Endothelial cell of umbilical vein (primary cell): ENCODE measurements at regions not wholly inside any gene's neighbourhood (a gene's known extent, or its start where the extent isn't known, plus 50 kb on each side); places are given as distances from the start of the nearest gene placed in this dataset.

ENCODE experiments used
- BruUV-seq: library from RNA; stranded (reverse); fragments of 400-500 nt; replicated peaks from 2 replicates; lab custom pipeline; 2021; lab: Mats Ljungman, UMichigan
- CTCF ChIA-PET: fragments of 300-600, 350-600 bp; sonication (Branson Sonifier 250); formaldehyde crosslinking; loops from one replicate; lab custom pipeline; 2021; ENCODE audit warnings: antibody characterized with exemption, inconsistent platforms; lab: Charles Lee
- POLR2A ChIA-PET: fragments of 300-600, 350-600 bp; sonication (Branson Sonifier 250); formaldehyde crosslinking; loops from one replicate; lab custom pipeline; 2021; ENCODE audit warnings: antibody characterized with exemption, inconsistent platforms; lab: Charles Lee
- DNase-seq: peaks from one replicate; pipeline ENCODE4 v3.0.0-alpha.2; 2011; ENCODE audit warnings: low read depth, low spot score
- FAIRE-seq: peaks from 2 replicates; lab custom pipeline; 2011; peaks lifted over from hg19 to GRCh38; lab: Jason Lieb, UNC
- H2AFZ ChIP-seq: 2 replicates; pipeline ENCODE4 v1.6.0; 2012; ENCODE audit warnings: low read depth, low read length, control low read depth, inconsistent platforms
- H3K27ac ChIP-seq: 2 replicates; pipeline ENCODE4 v1.5.1; 2011; ENCODE audit warnings: low read depth, mild to moderate bottlenecking, control low read depth, low read length, moderate library complexity; ENCODE audit not compliant: insufficient read depth
- H3K27me3 ChIP-seq, 2 experiments: 2 replicates each; pipeline versions ENCODE4 v1.6.0 to v1.6.1; 2011; ENCODE audit warnings: low read length in 2 of 2, mixed read lengths in 1 of 2; ENCODE audit not compliant: control insufficient read depth in 2 of 2, insufficient read depth in 2 of 2
- H3K36me3 ChIP-seq, 2 experiments: 2 replicates in 1 of 2; 3 replicates in 1 of 2; pipeline ENCODE4 v1.5.1; 2011; ENCODE audit warnings: low read length in 2 of 2, mild to moderate bottlenecking in 1 of 2, moderate library complexity in 1 of 2; ENCODE audit not compliant: control insufficient read depth in 2 of 2, insufficient read depth in 2 of 2; ENCODE audit errors: extremely low read depth in 1 of 2
- H3K4me1 ChIP-seq: 3 replicates; pipeline ENCODE4 v1.5.1; 2011; ENCODE audit warnings: mild to moderate bottlenecking, low read length; ENCODE audit not compliant: control insufficient read depth, insufficient read depth; ENCODE audit errors: extremely low read depth
- H3K4me2 ChIP-seq: 2 replicates; pipeline ENCODE4 v1.6.1; 2011; ENCODE audit warnings: low read length, control low read depth, mixed read lengths; ENCODE audit not compliant: insufficient read depth
- H3K4me3 ChIP-seq, 3 experiments: fragments of 200-600 bp in 1 of 3; sonication (generic), shearing (Covaris generic) in 1 of 3; replicated peaks in 1 of 3; 2 replicates each; pipeline ENCODE4 v1.5.1; 2011 to 2016; ENCODE audit warnings: control low read depth in 3 of 3, low read length in 3 of 3, mild to moderate bottlenecking in 2 of 3, inconsistent platforms in 1 of 3, low read depth in 1 of 3, moderate library complexity in 1 of 3; ENCODE audit not compliant: insufficient read depth in 1 of 3
- H3K79me2 ChIP-seq: 2 replicates; pipeline ENCODE4 v1.6.0; 2012; ENCODE audit warnings: low read length, inconsistent platforms; ENCODE audit not compliant: control insufficient read depth, insufficient read depth
- H3K9ac ChIP-seq: replicated peaks from 2 replicates; pipeline ENCODE3; 2011; ENCODE audit warnings: low read length, control low read depth; ENCODE audit not compliant: insufficient read depth; ENCODE audit errors: extremely low read depth
- H3K9me1 ChIP-seq: replicated peaks from 3 replicates; pipeline ENCODE4 v1.6.0; 2011; ENCODE audit warnings: mild to moderate bottlenecking, low read length; ENCODE audit not compliant: control insufficient read depth, insufficient read depth; ENCODE audit errors: extremely low read depth
- H3K9me3 ChIP-seq: replicated peaks from 2 replicates; pipeline ENCODE4 v1.5.1; 2012; ENCODE audit warnings: low read length, inconsistent platforms; ENCODE audit not compliant: control insufficient read depth, insufficient read depth
- H4K20me1 ChIP-seq: replicated peaks from 2 replicates; pipeline ENCODE3; 2011; ENCODE audit warnings: mild to moderate bottlenecking, low read length; ENCODE audit not compliant: control insufficient read depth, insufficient read depth; ENCODE audit errors: extremely low read depth
- CTCF ChIP-seq, 2 donors: IDR thresholded peaks; 1 replicate in 1 of 2; 2 replicates in 1 of 2; pipeline ENCODE4 v1.5.1; 2011; ENCODE audit warnings: low read length in 2 of 2, mild to moderate bottlenecking in 2 of 2, moderate library complexity in 2 of 2, control low read depth in 1 of 2, inconsistent platforms in 1 of 2, low read depth in 1 of 2; ENCODE audit not compliant: insufficient read depth in 1 of 2; ENCODE audit errors: extremely low read depth in 1 of 2
- EZH2 ChIP-seq: IDR thresholded peaks from 2 replicates; pipeline ENCODE4 v1.6.1; 2012; ENCODE audit warnings: borderline replicate concordance, low read depth, mild to moderate bottlenecking, moderate library complexity, low read length, inconsistent platforms; ENCODE audit not compliant: severe bottlenecking
- FOS ChIP-seq: IDR thresholded peaks from 2 replicates; pipeline ENCODE4 v1.6.1; 2011; ENCODE audit warnings: mild to moderate bottlenecking, low read length, moderate library complexity, borderline replicate concordance; ENCODE audit not compliant: insufficient read depth
- GATA2 ChIP-seq: IDR thresholded peaks from 2 replicates; pipeline ENCODE4 v1.7.0; 2011; ENCODE audit warnings: low read depth, mild to moderate bottlenecking, moderate library complexity, mixed read lengths, low read length; ENCODE audit not compliant: insufficient read length, insufficient read depth
- JUN ChIP-seq: IDR thresholded peaks from 2 replicates; pipeline ENCODE4 v1.6.1; 2011; ENCODE audit warnings: borderline replicate concordance, low read depth; ENCODE audit not compliant: insufficient read length, insufficient read depth
- MAX ChIP-seq: IDR thresholded peaks from 2 replicates; pipeline ENCODE4 v1.6.1; 2011; ENCODE audit not compliant: insufficient read depth, insufficient read length
- MYC ChIP-seq: IDR thresholded peaks from one replicate; pipeline ENCODE4 v1.6.1; 2011; ENCODE audit warnings: mild to moderate bottlenecking, low read depth, low read length
- POLR2A ChIP-seq: IDR thresholded peaks from 2 replicates; pipeline ENCODE4 v1.6.1; 2012; ENCODE audit warnings: low read depth, mild to moderate bottlenecking, control low read depth, low read length
- POLR2AphosphoS5 ChIP-seq: IDR thresholded peaks from 2 replicates; pipeline ENCODE4 v1.6.1; 2012; ENCODE audit warnings: low read depth, mild to moderate bottlenecking, control low read depth, low read length, moderate library complexity; ENCODE audit not compliant: insufficient read depth
- dilution Hi-C: fragments of 300-500 bp; cut with MboI; formaldehyde crosslinking; loops from one replicate; pipeline ENCODE4 v1.15.0; 2019; ENCODE audit warnings: low sequenced_read_pairs; ENCODE audit not compliant: extremely low pct_ligation_motif_present
- intact Hi-C: fragments of 100-400 bp; cut with micrococcal nuclease; formaldehyde crosslinking; loops from one replicate; pipeline ENCODE4 v1.10.0; 2022

GRCh38 chr13:44022196-44022595 is 142.5 kb downstream of the LACC1 start:
- FAIRE-seq (no peak), DNase-seq (no peak)
- Histone ChIP-seq H2AFZ (no peak overlapping the region), H3K36me3 (no peaks in the 10 kb centered on the region), H3K27me3 (peaks cover 5% of the 10 kb centered on the region in 2 experiments), H3K4me1 (no peaks in the 10 kb centered on the region), H3K9ac (no peak overlapping the region), H3K4me3 (no peak overlapping the region), H3K9me3 (no peaks in the 10 kb centered on the region), H3K79me2 (no peaks in the 10 kb centered on the region), H4K20me1 (no peaks in the 10 kb centered on the region), H3K4me2 (no peak overlapping the region), H3K27ac (no peak overlapping the region), H3K9me1 (no peaks in the 10 kb centered on the region)
- dilution Hi-C loops = no loop called here
- CTCF ChIA-PET = no interaction called here
- TF ChIP-seq CTCF (IDR thresholded peaks at IDR 0.05; ENCODE audit: extremely low read depth in 1 of 2, insufficient read depth in 1 of 2, low read depth in 1 of 2, low read length in 2 of 2) (no peak), EZH2 (no peak), POLR2A (no peak), MYC (no peak), GATA2 (no peak), MAX (no peak), FOS (no peak), POLR2AphosphoS5 (no peak), JUN (no peak)
- intact Hi-C loops = no loop called here
- POLR2A ChIA-PET = no interaction called here
- no TSS peak for BruUV-seq
